SU-DHL-6 (cell line): ENCODE measurements at regions not wholly inside any gene's neighbourhood (a gene's known extent, or its start where the extent isn't known, plus 50 kb on each side); places are given as distances from the start of the nearest gene placed in this dataset.

Source experiments
- EZH2phosphoT487 ChIP-seq: fragments of 200-600 bp; sonication (generic), shearing (Covaris generic); conservative IDR thresholded peaks from 2 replicates; pipeline ENCODE4 v1.6.1; 2018; ENCODE audit warnings: mild to moderate bottlenecking, antibody characterized with exemption, low read length, moderate library complexity, mixed read lengths
- TF ChIP-seq, protein P1 (sequence below): fragments of 200-600 bp; sonication (generic); IDR thresholded peaks from one replicate; pipeline ENCODE4 v1.5.1; 2017; ENCODE audit warnings: antibody characterized with exemption, mild to moderate bottlenecking, low read length, moderate library complexity; ENCODE audit not compliant: insufficient read depth, poor library complexity, severe bottlenecking

DNA sequence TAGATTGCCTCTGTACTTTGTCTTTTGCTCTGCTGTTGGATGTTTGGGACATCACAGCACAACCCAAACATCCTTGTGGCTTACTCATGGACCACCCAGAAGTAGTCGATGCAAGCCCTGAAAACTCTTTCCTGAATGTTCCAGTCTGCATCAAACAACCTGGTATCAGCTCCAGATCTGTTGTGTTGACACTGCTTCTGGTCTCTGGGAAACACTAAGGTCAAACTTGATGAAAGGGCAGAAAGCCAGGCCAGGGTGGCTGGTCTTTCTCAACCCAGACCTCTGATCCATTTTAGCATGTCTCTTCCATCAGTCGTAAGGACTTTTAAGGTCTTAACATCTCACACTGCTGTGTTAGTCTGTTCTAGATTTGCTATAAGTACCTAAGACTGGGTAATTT lies 265.7 kb downstream of the ZNF536 start:
- TF ChIP-seq, protein P1, sequence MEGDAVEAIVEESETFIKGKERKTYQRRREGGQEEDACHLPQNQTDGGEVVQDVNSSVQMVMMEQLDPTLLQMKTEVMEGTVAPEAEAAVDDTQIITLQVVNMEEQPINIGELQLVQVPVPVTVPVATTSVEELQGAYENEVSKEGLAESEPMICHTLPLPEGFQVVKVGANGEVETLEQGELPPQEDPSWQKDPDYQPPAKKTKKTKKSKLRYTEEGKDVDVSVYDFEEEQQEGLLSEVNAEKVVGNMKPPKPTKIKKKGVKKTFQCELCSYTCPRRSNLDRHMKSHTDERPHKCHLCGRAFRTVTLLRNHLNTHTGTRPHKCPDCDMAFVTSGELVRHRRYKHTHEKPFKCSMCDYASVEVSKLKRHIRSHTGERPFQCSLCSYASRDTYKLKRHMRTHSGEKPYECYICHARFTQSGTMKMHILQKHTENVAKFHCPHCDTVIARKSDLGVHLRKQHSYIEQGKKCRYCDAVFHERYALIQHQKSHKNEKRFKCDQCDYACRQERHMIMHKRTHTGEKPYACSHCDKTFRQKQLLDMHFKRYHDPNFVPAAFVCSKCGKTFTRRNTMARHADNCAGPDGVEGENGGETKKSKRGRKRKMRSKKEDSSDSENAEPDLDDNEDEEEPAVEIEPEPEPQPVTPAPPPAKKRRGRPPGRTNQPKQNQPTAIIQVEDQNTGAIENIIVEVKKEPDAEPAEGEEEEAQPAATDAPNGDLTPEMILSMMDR = no peak
- TF ChIP-seq EZH2phosphoT487 = no peak
